ENCODE measurements at regions not wholly inside any gene's neighbourhood (a gene's known extent, or its start where the extent isn't known, plus 50 kb on each side); places are given as distances from the start of the nearest gene placed in this dataset.
"Not testable (repeated sequence)": the region's sequence is repeated elsewhere in the genome, so short reads cannot be mapped to it uniquely, and the experiment has no call there.

DNA sequence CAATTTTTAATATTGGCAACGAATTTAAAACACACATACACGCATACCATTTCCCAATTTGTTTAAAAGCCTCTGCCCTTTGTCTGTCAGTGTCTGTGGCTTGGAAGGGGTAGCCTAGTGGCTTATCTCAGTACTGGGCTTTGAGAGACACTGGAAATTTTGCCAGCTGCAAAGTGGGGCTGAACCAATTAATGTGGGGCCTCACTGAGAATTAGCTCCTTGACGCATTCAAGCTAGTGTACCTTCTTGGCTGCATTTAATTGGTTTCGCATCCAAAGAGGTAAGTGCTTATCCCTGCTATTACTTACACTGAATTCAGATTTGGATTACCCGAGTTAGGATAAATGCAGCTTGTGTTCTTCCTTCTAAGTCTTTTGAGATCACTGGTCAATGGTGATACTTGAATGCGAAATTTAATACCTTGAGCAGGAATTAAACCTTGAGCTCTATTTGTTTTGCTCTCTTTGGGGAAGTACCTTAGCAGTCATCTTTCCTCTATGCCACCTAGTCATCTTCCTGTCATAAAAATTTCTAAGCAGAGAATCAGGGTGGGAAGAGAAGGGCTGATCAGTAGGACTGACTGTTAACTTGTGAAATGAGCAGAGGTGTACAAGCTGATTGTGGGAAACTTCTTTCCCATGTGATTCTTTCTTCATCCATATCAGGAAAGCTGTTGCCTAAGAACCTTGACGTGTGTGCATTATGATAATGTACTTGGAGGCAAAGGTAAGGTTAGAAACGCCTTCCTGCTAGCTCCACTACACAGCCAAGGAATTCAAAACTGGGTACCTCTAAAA lies 187.7 kb upstream of the E2F8 start:
- DNase-seq = peak; percentile 39

GRCh38 chr11:19426756-19427403 lies 186.1 kb upstream of the E2F8 start:
- DNase-seq = no peak

DNA sequence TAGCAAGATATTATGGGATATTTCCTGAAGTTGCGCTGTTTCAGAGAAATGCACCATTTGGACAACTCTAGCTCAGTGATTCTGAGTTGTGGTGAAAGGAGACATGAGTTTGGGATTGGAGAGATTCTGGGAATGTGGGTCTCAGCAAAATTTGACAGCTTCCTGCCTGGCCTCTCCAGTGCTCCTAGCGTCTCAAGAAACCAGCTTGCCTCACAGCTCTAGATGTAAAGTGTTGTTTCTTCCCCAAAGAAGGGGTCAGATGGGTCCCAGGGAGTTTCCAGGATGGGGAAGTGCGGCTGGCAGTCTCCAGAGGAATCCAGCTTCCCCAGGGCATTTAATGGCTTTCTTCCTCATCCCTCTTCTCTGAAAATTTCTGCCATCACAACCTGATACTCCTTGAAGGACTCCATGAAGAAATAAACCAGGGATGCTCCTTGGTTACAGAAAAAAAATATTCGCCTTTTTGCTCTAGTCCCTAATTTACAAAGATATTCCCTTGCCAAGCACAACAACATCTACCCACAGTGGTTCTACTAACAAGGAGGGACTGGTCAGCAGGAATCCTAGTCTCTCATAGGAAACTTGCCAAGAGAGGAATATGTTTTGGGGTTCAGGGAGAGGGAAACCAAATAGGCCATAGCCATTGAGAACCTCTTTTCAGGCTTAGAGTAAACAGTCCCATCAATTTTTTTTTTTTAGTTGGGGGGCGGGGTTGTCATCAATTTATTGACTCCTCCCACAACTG lies 185.4 kb upstream of the E2F8 start:
- no peak for DNase-seq

DNA sequence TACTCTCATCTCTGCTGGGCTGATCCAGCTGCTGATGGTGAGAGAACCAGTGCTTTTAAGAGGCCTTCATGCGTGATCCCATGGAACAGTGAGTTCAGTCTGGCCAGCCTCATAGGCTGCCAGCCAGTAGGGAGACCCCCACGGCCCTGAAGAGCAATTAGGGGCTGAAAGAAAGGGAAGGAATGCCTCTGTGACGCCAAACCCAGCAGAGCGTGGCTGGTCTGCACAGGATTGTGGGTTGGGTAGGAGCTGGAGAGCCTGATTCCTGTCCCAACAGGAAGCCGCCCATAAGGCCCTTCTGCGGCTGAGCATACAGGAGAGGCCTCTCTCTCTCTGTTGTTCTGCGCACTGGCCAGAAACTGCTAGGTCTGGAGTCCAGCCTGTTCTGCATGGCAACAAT lies 181.5 kb upstream of the E2F8 start:
- DNase-seq = peak; percentile 87

DNA sequence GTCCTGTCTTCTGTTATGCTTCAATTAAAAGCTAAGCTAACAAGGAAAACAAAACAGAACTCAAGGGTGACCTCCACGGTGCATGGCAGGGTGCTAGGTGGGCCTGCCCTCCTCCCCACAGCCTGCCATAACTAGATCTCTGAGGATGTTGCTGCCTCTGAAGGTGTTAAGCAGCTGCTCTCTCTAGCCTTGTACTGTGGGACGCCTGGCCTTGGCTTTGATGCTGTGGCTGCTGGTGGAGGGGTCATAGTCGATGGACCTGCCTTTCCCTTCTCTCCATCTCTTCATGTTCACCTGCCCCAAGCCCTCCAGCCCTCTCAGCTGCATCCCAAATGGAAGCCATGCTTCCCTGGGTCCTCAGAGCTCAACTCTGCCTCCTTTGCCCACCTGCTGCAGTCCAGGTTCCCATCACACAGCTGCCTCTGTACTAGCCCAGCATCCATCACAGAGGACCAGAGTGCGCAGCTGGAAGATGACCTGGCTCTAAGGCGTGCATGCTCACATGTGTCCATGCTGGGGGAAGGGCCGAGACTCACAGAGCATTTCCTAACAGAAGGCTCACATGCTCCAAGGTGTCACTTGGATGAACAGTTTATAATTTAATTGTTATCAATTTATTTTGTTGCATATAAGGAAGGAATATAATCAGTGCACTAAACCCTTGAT lies 180.3 kb upstream of the E2F8 start:
- DNase-seq = no peak

- no peak for DNase-seq
These were observed 179.1 kb upstream of the E2F8 start for GRCh38 chr11:19419808-19420207.

DNA sequence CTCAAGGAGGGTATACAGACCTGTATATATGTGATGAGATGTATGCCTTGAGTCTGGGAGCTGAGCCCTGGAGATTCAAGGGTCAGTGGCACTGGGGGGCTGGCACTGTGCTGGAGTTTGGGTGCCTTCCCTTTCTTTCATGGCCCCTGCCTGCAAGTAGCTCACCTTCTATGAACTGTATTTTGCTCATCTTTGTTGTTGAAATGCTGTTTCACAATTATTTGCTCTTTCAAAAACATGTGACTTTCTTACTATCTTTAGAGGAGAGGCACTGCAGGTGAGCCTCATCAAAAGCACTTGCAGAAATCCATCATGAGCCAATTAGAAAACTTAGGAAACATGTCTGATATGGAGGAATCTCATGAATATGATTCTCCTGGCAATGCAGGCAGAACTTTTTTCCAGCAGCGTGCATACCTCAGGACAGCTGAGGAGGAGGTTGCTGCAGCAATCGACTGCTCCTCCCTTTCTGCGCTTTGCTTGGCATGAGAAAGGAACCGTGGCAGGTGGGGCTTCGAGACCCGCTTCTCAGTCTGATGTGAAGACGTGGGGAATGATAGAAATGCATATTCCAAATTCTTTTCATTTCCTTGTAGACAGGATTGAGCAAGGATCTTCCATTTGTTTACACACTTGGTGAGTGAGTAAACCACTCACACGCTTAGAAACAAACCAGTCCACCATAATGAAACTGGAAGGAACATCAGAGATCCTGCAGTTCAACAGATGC lies 178.4 kb upstream of the E2F8 start:
- no peak for DNase-seq

- no peak for DNase-seq
These were observed 177.5 kb upstream of the E2F8 start for GRCh38 chr11:19418221-19418620.

- DNase-seq = not testable (repeated sequence)
These were observed 171.3 kb upstream of the E2F8 start for GRCh38 chr11:19412070-19412469.

- DNase-seq = no peak
These were observed 169.3 kb upstream of the E2F8 start for GRCh38 chr11:19410032-19410431.

DNA sequence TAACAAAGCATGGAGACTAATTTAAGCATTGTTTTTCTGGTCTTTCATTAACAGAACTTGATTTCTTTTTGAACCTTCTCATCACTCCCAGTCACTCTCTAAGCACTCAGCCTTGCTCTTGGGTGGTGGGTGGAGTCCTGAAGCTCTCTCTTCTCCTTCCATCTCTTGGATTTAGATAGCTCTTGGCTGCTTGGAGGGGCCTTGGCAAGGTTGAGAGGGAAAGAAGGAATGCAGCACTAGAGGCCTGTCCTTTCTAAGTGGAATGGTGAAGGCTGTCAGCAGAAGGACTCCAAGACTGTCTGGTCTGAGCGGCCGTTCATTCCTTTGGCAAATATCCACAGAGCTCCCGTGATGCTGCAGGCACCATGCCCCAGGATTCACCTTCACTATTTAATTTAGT lies 168.6 kb upstream of the E2F8 start:
- no peak for DNase-seq

DNA sequence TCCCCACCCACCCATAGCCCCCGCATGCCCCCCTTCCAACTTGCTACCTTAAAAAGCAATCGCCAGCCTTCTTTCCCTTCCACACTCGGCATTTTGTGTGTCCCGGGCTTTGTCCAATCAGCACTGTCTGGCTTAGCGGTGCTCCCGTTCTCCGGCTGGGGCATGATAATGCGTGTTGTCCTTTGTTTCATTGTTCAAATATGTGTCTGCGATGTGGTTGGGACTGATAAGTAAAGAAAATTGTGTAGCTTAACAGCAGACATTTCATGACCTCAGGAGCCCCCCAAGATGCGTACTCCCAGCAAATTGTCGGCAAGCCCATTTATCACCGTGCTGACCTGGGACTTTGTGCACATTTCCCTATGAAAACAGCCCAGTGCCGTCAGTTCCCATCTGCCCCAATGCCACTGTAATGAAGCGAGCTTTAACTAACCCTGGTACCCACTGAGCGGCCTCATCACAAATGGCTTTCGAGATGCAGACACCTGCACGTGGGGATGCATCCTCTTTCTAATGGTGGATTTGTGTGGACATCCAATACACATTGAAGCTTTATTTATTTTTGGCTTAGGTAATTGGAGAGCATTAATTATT lies 167.0 kb upstream of the E2F8 start:
- no peak for DNase-seq

DNA sequence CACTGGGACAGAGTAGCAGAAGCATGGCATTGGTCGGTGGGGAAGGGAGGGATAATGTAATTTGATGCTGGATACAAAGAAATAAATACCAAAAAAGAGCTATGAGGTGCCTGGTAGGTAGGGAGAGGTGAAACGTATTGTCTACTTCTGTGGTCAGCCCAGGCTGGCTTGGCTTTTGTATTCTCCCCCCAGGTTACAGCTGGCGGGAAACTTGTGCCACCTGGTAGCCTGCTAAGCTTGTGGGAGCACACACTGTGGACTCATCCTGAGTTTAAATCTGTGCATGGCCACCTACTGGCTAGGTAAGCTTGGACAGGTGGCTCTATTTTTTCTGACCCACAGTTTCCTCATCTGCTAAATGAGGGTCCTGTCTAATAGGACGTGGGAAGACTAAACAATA lies 165.2 kb upstream of the E2F8 start:
- DNase-seq = no peak

DNA sequence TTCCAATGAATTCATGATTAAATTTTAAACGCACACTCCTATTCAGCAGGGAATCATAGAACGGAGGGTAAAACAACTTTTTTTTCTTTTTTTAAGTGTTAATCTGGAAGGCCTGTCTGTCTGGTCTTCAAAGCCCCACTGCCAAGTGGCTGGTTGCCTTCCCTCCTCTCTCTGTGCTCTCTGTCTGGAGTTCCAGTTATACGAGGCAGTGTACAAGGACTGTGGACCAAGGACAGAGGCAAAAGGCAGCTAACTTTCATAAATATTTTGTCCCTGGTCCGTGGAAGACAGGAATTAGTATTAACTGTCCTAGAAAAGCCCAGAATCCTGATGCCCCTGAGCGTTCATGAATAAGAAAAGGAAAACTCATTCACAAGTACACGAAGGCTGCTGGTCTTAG lies 164.0 kb upstream of the E2F8 start:
- DNase-seq = no peak

GRCh38 chr11:19403196-19403895 lies 162.6 kb upstream of the E2F8 start:
- no peak for DNase-seq

GRCh38 chr11:19400296-19400695 lies 159.6 kb upstream of the E2F8 start:
- no peak for DNase-seq

DNA sequence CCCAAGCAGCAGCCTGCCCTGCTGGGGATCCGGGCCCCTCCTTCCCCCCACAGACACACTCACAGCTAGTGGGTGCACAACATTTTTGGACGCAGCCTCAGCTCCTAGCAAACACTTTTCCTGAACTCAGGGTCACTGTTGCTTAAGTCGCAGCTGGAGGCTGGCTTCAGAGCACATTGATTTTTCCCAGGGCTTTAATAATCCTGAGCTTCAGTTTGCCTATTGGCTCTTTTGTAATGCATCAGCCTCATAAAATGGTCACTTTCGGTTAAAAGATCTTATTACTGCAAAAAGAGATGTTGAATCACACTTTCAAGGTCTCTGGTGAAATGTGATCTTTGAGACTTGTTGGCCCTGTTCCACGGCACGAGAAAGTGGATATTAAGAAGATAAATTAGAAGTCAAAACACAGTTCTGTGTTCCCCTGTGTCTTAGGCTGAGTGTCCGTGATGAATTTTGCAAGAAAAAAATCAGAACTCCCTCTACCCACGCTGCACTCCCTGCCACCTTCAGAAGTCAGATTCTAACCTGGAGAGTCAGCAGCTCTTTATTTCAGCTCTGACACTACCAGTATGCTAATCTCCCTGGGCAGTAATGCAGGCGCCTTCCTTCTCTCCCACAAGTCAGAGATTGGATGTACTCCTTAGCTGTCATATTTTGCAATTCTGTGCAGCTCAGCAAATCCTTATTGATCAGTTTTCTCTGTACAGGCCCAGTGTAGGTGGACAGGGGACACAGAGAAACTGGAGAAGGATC lies 158.2 kb upstream of the E2F8 start:
- DNase-seq = no peak

DNA sequence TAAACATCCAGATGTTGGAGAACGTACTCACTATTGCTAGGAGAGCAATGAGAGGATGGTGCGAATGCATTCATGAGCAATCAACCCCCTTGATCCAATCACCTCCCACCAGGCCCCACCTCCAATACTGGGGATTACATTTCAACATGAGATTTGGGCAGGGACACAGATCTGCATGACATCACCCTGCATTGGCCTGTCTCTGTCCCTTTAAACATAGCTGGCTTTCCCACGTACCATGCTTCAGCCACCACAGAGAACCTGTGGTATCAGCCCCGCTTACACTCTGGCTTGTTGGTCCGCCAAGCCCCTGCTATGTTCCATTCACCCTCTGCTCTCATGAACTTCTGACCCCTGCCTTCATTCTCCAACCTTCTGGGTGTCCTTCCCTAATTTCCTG lies 157.5 kb upstream of the E2F8 start:
- no peak for DNase-seq

DNA sequence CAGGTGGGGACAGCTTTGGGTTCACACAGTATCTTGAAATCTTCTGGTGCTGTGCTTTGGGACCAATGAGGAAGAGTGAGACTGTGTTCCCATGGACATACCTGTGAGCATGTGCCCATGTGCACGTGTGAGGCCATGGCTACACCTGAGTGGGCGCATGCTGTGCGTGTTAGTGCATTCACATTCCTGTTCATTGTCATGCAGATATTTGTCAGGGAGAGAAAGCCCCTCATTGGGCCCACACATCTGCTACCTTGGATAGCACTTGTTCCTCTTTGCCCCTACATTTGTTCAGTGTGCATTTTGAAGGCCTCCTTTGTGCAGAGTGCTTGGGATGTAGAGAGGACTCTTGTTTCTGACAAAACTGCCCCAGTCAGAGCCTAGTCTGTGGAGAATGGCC lies 154.3 kb upstream of the E2F8 start:
- DNase-seq = no peak

DNA sequence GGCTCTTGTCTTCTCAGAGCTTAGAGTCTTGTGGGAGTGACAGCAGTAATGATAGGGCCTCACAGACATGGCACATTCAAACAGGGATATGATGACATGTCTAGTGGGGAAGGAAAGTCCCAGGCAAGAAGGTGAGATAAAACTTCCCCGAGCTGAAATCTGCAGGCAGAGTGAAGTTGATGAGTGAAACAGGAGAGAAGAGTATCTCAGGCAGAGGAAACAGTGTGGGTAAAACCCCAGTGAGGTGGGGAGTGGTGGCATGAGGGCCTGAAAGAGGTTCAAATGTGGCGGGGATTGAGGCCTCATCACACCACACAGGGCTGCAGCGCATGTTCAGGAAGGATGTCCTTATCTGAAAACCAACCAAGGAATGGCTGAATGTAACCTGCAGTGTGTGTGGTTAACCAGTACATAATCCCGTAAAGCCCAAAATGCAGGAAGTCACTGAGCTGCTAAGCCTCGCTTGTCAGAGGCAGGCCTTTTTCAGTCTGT lies 153.8 kb upstream of the E2F8 start:
- DNase-seq = no peak

GRCh38 chr11:19393941-19394340 lies 153.2 kb upstream of the E2F8 start:
- no peak for DNase-seq

All from DMS79 (cell line).